WERI-Rb-1 (cell line): ENCODE measurements at regions not wholly inside any gene's neighbourhood (a gene's known extent, or its start where the extent isn't known, plus 50 kb on each side); places are given as distances from the start of the nearest gene placed in this dataset.

Experiments used
- DNase-seq: peaks from one replicate; pipeline ENCODE4 v3.0.0-alpha.2; 2020
- H3K27ac ChIP-seq: fragments of 250-450 bp; sonication (Bioruptor Pico); 2 replicates; pipeline ENCODE4 v1.5.1; 2020; ENCODE audit warnings: mild to moderate bottlenecking, moderate library complexity
- H3K27me3 ChIP-seq: fragments of 250-450 bp; sonication (Bioruptor Pico); 2 replicates; pipeline ENCODE4 v1.5.1; 2021; ENCODE audit warnings: mild to moderate bottlenecking, low read depth, moderate library complexity; ENCODE audit not compliant: insufficient read depth, severe bottlenecking
- H3K36me3 ChIP-seq: fragments of 250-450 bp; sonication (Bioruptor Pico); 2 replicates; pipeline ENCODE4 v1.5.1; 2020; ENCODE audit warnings: mild to moderate bottlenecking, moderate library complexity
- H3K4me3 ChIP-seq: 2 replicates; pipeline ENCODE4 v1.5.1; 2011; ENCODE audit warnings: low read depth, mild to moderate bottlenecking, control low read depth, low read length
- H3K9me3 ChIP-seq: fragments of 250-450 bp; sonication (Bioruptor Pico); 2 replicates; pipeline ENCODE4 v1.5.1; 2021; ENCODE audit warnings: mild to moderate bottlenecking, moderate library complexity; ENCODE audit not compliant: severe bottlenecking
- TF ChIP-seq, protein P1 (sequence below): IDR thresholded peaks from 2 replicates; pipeline ENCODE4 v1.5.1; 2011; ENCODE audit warnings: low read depth, mild to moderate bottlenecking, control low read depth, inconsistent platforms, low read length

DNA sequence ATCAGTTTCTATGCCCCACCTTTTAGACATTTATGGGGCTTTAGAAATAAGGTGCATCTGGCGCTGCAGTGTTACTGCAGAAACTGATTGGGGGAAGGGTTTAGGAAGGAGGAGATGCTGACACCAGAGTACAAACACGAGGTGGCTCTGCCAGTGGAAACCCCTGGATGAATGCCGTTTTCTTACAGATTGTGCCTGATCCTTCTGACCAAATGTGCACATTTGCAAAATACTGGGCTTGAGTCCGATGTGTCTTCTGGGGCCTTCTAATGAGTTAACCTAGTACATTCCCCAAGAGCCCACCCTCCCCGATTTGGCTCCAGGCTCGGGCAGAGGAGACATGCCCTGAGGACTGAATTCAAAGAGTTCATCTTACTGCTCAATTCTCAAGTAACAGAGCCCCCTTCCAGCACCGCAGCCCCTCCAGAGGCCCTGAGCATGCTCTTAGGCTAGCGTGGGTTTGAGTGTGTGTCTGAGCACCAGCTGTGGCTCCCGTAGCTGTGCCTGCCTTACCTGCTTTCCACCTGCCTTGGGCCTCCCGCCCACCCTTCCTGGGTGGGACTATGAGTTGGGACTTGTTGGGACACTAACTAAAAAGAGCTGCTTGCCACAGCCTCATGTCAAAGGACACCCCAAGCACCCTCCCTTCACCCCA lies 116.7 kb upstream of the COPS8 start:
- no peaks in the 10 kb centered on the region for H3K36me3 ChIP-seq
- no peak for DNase-seq
- TF ChIP-seq, protein P1, sequence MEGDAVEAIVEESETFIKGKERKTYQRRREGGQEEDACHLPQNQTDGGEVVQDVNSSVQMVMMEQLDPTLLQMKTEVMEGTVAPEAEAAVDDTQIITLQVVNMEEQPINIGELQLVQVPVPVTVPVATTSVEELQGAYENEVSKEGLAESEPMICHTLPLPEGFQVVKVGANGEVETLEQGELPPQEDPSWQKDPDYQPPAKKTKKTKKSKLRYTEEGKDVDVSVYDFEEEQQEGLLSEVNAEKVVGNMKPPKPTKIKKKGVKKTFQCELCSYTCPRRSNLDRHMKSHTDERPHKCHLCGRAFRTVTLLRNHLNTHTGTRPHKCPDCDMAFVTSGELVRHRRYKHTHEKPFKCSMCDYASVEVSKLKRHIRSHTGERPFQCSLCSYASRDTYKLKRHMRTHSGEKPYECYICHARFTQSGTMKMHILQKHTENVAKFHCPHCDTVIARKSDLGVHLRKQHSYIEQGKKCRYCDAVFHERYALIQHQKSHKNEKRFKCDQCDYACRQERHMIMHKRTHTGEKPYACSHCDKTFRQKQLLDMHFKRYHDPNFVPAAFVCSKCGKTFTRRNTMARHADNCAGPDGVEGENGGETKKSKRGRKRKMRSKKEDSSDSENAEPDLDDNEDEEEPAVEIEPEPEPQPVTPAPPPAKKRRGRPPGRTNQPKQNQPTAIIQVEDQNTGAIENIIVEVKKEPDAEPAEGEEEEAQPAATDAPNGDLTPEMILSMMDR = no peak
- H3K9me3 ChIP-seq = no peaks in the 10 kb centered on the region
- H3K27me3 ChIP-seq = no peaks in the 10 kb centered on the region
- no peak overlapping the region for H3K27ac ChIP-seq
- H3K4me3 ChIP-seq = no peak overlapping the region

DNA sequence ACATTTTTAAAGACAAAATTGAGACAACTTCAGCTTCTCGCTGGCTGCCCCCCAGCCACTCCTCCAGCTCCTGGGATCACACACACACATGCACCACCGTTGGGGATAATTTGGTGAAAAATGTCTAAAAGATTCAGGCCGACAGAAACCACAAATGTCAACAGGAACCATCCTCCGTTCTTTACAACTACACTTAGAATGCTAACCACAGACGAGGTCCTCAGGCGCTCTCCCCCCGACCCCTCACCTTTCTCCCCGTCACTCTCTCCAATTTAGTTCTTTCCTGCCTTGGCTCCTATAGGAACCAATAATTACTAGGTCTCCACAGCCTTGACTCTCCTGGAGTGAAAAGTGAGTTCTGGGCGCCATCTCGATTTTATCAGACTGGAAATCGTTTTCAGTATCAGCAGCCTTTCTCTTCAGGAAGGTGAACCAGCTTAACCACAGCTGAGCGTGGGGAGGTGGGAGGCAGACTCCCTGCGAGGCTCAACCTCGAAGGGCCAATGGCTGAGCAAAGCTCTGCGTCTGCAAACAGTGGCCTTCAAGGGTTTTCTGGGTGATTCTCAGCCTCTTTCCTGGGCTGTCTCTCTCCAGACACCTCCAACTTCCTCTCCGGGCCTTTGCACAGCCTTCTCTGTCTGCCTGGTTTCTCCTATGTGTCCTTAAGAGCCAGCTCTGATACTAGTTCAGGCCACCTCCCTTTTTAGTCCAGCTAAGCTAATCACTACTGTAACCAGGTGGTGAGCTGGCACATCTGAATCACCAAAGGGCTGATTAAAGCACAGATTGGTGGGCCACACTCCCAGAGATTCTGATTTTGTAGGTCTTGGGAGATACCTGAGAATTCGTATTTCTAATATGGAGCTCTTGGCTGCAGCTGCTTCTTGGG lies 115.7 kb upstream of the COPS8 start:
- no peak for DNase-seq
- Histone ChIP-seq H3K36me3 (no peaks in the 10 kb centered on the region), H3K27me3 (no peaks in the 10 kb centered on the region), H3K4me3 (no peak overlapping the region), H3K9me3 (no peaks in the 10 kb centered on the region), H3K27ac (no peak overlapping the region)
- TF ChIP-seq, protein P1 = no peak

DNA sequence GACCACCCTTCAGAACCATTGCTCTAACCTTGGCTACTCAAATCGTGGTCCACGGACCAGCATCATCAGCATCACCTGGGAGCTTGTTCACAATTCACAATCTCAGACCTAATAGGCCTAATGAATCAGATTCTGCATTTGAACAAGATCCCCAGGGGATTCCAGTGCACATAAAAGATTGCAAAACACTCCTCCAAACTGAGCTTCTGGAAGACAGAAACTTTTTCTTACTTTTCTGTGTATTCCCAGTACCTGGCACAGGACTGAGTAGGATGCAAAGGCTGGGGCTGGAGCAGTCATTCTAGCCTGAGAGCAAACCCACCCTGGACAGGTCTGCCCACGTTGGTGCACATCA lies 115.1 kb upstream of the COPS8 start:
- Histone ChIP-seq H3K27me3 (no peaks in the 10 kb centered on the region), H3K27ac (no peak overlapping the region), H3K4me3 (no peak overlapping the region), H3K36me3 (no peaks in the 10 kb centered on the region), H3K9me3 (no peaks in the 10 kb centered on the region)
- TF ChIP-seq, protein P1 = no peak
- DNase-seq = no peak

DNA sequence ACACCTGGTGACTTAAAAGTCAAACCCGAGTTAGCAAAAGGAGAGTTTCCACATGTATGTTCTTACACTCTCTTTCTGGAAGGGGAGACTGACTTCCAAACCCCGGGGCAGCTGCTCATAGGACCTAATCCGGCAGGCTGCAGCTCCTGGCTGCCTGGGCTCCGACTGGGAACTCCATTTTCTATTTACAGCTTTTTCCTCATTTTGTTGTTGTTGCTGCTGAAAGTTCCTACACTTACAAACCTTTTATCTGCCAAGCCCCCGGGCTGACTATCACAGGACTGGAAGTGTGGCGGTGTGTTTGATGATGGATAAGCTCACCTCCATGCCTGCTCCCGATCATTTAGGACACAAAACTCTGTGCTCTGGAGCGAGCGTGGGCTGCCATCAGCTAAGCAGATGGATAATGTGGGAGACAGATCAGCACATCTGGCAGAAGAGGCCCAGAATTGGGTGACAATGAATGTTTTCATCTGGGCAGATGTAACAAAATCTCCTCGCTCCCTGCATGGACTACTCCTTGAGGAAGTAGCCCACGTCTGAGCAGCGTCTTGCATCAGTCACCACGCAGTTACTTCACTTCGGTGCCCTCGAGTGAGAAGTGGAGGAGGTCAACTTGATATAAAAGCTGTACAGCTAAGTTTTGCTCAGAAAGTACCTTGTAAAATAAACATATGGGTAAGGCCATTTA lies 114.4 kb upstream of the COPS8 start:
- Histone ChIP-seq H3K36me3 (no peaks in the 10 kb centered on the region), H3K27me3 (no peaks in the 10 kb centered on the region), H3K4me3 (no peak overlapping the region), H3K27ac (no peak overlapping the region), H3K9me3 (no peaks in the 10 kb centered on the region)
- DNase-seq = no peak
- TF ChIP-seq, protein P1 = no peak

DNA sequence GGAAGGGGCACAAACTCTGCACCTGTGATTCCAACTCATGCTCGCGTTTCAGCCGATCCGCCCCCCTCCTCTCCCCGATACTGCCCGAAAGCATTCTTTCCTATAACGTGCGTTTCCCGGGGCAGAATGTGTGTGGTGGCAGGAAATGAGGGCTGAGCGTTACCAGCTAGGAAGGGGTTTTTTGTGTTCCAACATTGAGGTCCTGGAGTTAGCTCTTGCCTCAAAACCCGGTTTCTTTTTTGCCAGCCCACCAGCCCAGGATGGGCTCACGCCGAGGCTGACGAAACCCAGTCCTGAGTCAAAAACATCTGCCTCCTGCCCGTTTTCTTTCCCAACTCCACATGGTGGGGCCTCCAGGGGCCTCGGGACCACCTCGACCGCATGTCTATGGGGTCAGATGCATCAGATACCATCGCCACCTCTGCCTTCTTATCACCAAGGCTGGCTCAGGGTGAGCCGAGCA lies 113.7 kb upstream of the COPS8 start:
- H3K9me3 ChIP-seq = no peaks in the 10 kb centered on the region
- H3K4me3 ChIP-seq = no peak overlapping the region
- no peaks in the 10 kb centered on the region for H3K27me3 ChIP-seq
- no peak for DNase-seq
- no peak overlapping the region for H3K27ac ChIP-seq
- H3K36me3 ChIP-seq = no peaks in the 10 kb centered on the region
- TF ChIP-seq, protein P1 = no peak
